ENCODE measurements at regions not wholly inside any gene's neighbourhood (a gene's known extent, or its start where the extent isn't known, plus 50 kb on each side); places are given as distances from the start of the nearest gene placed in this dataset.
"Not testable (repeated sequence)": the region's sequence is repeated elsewhere in the genome, so short reads cannot be mapped to it uniquely, and the experiment has no call there.

- no peak for DNase-seq (ENCODE audit: low spot score)
Measured at GRCh38 chr4:85106166-85106565, 139.7 kb upstream of the WDFY3 start.

GRCh38 chr4:85106805-85107336, 140.4 kb upstream of the WDFY3 start:
- no peak for DNase-seq (ENCODE audit: low spot score)

- DNase-seq (ENCODE audit: low spot score), result no peak
Measured at GRCh38 chr4:85107553-85107952, 141.1 kb upstream of the WDFY3 start.

GRCh38 chr4:85113706-85114105, 147.2 kb upstream of the WDFY3 start:
- DNase-seq (ENCODE audit: low spot score), result no peak

- DNase-seq (ENCODE audit: low spot score), result no peak
Measured at GRCh38 chr4:85114526-85114925, 148.0 kb upstream of the WDFY3 start.

GRCh38 chr4:85116008-85116407, 149.5 kb upstream of the WDFY3 start:
- no peak for DNase-seq (ENCODE audit: low spot score)

- DNase-seq (ENCODE audit: low spot score), result no peak
Measured at GRCh38 chr4:85125688-85126087, 159.2 kb upstream of the WDFY3 start.

- DNase-seq (ENCODE audit: low spot score), result no peak
Measured at GRCh38 chr4:85126991-85127591, 160.6 kb upstream of the WDFY3 start.

- DNase-seq (ENCODE audit: low spot score), result no peak
Measured at GRCh38 chr4:85127653-85128052, 161.2 kb upstream of the WDFY3 start.

GRCh38 chr4:85128246-85129204, 162.0 kb upstream of the WDFY3 start:
- DNase-seq (ENCODE audit: low spot score), result no peak

- not testable (repeated sequence) for DNase-seq (ENCODE audit: low spot score)
Measured at GRCh38 chr4:85129354-85130125, 163.1 kb upstream of the WDFY3 start.

GRCh38 chr4:85132117-85132516, 165.6 kb upstream of the WDFY3 start:
- DNase-seq (ENCODE audit: low spot score), result no peak

- no peak for DNase-seq (ENCODE audit: low spot score)
Measured at GRCh38 chr4:85132570-85132969, 166.1 kb upstream of the WDFY3 start.

GRCh38 chr4:85139749-85140148, 173.3 kb upstream of the WDFY3 start:
- not testable (repeated sequence) for DNase-seq (ENCODE audit: low spot score)

- no peak for DNase-seq (ENCODE audit: low spot score)
Measured at GRCh38 chr4:85142451-85142850, 176.0 kb upstream of the WDFY3 start.

GRCh38 chr4:85147481-85148076, 181.1 kb upstream of the WDFY3 start:
- DNase-seq (ENCODE audit: low spot score), result peak; percentile 93

- no peak for DNase-seq (ENCODE audit: low spot score)
Measured at GRCh38 chr4:85149676-85150075, 183.2 kb upstream of the WDFY3 start.

- DNase-seq (ENCODE audit: low spot score), result no peak
Measured at GRCh38 chr4:85151371-85151770, 184.9 kb upstream of the WDFY3 start.

- DNase-seq (ENCODE audit: low spot score), result no peak
Measured at GRCh38 chr4:85151786-85152185, 185.3 kb upstream of the WDFY3 start.

GRCh38 chr4:85152480-85152879, 186.0 kb upstream of the WDFY3 start:
- DNase-seq (ENCODE audit: low spot score), result no peak

GRCh38 chr4:85153221-85153620, 186.7 kb upstream of the WDFY3 start:
- DNase-seq (ENCODE audit: low spot score), result no peak

GRCh38 chr4:85154591-85154990, 188.1 kb upstream of the WDFY3 start:
- no peak for DNase-seq (ENCODE audit: low spot score)
